ENCODE measurements at regions not wholly inside any gene's neighbourhood (a gene's known extent, or its start where the extent isn't known, plus 50 kb on each side); places are given as distances from the start of the nearest gene placed in this dataset.

- POLR2A ChIA-PET = no interaction called here
- DNase-seq (ENCODE audit: low read depth, low spot score) = no peak
- TF ChIP-seq, protein P1, sequence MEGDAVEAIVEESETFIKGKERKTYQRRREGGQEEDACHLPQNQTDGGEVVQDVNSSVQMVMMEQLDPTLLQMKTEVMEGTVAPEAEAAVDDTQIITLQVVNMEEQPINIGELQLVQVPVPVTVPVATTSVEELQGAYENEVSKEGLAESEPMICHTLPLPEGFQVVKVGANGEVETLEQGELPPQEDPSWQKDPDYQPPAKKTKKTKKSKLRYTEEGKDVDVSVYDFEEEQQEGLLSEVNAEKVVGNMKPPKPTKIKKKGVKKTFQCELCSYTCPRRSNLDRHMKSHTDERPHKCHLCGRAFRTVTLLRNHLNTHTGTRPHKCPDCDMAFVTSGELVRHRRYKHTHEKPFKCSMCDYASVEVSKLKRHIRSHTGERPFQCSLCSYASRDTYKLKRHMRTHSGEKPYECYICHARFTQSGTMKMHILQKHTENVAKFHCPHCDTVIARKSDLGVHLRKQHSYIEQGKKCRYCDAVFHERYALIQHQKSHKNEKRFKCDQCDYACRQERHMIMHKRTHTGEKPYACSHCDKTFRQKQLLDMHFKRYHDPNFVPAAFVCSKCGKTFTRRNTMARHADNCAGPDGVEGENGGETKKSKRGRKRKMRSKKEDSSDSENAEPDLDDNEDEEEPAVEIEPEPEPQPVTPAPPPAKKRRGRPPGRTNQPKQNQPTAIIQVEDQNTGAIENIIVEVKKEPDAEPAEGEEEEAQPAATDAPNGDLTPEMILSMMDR (IDR thresholded peaks at IDR 0.05; ENCODE audit: insufficient read depth, low read length, missing control alignments) = no peak
- CTCF ChIA-PET = no interaction called here
- H3K4me3 ChIP-seq (ENCODE audit: low read depth, low read length) = no peak overlapping the region
Observed at GRCh38 chrX:40479777-40480318, 100.9 kb upstream of the ATP6AP2 start.

DNA sequence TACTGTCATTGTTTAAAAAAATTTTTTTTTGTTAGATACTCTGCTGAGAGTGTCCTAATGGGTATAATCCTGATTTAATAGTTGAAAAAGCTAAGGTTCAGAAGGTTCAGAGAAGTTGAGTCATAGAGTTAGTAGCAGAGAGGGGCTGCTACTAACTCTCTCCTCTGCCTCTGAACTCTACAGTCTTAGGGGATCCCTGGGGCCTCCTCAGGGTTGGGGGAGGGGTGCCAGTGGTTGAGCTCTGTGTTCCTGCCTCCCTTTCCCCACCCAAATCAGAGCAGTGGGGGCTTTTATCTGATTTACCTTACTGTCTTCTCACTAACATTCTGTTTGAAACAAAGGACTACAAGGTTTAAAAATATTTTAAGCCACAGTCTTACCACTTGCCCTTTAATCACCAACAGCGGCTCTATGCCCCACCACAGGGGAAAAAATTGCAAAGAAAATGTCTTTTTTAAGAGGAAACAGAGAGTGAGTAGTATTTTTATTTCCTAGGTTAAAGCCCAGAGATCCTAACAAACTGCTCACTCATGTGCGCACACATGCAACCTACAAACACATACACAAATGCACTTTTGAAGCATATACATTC is 102.2 kb upstream of the ATP6AP2 start:
- CTCF ChIA-PET = no interaction called here
- POLR2A ChIA-PET = no interaction called here

DNA sequence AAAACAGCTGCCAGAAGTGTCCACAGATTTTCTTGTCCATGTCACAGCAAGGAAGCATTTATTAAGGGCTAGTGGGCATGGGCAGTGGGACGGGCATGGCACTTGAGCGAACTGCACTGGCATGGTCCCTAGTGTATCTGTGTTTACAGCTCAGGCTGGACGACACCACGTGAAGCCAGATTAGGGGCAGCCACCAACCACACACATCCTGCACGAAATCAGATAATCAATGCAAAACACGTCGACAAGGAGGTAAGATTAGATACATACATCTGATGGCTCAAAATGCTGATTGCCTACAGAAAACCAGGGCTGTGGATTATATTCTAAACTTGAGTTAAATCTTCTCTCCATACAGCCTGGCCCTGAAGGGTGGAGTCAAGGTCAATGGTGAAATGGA is 103.8 kb upstream of the ATP6AP2 start:
- CTCF ChIA-PET = no interaction called here
- no peak for DNase-seq (ENCODE audit: low read depth, low spot score)
- TF ChIP-seq, protein P1 (IDR thresholded peaks at IDR 0.05; ENCODE audit: insufficient read depth, low read length, missing control alignments) = no peak
- no peak overlapping the region for H3K4me3 ChIP-seq (ENCODE audit: low read depth, low read length)
- POLR2A ChIA-PET = no interaction called here

More for the DNA sequence above, 102.2 kb upstream of the ATP6AP2 start:
- DNase-seq (ENCODE audit: low read depth, low spot score) = no peak
- TF ChIP-seq, protein P1 (IDR thresholded peaks at IDR 0.05; ENCODE audit: insufficient read depth, low read length, missing control alignments) = no peak
- H3K4me3 ChIP-seq (ENCODE audit: low read depth, low read length) = no peak overlapping the region

DNA sequence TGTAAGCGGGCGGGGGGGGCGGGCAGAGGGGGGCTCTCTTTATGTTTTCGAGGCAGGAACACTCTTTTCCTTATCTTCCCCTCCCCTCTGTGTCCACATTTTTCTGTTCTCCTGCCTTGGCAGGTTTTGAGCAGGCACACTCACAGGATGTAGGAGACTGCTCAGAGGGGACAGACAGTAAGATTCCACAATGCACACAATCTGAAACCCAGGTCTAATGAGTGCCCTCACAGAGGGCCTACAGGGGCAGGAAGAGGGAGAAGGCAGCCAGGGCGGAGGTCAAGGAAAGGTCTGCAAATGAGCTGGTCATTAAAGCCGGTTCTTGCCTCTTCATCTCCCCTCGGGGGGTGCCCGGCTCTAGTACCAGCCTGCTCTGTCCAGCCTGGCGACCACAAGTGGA is 106.1 kb upstream of the ATP6AP2 start:
- TF ChIP-seq, protein P1 (IDR thresholded peaks at IDR 0.05; ENCODE audit: insufficient read depth, low read length, missing control alignments) = no peak
- POLR2A ChIA-PET = no interaction called here
- no peak overlapping the region for H3K4me3 ChIP-seq (ENCODE audit: low read depth, low read length)
- CTCF ChIA-PET = no interaction called here
- no peak for DNase-seq (ENCODE audit: low read depth, low spot score)

GRCh38 chrX:40474205-40474626 is 106.6 kb upstream of the ATP6AP2 start:
- DNase-seq (ENCODE audit: low read depth, low spot score) = no peak
- TF ChIP-seq, protein P1 (IDR thresholded peaks at IDR 0.05; ENCODE audit: insufficient read depth, low read length, missing control alignments) = no peak
- ChIA-PET POLR2A (no interaction called here), CTCF (no interaction called here)
- H3K4me3 ChIP-seq (ENCODE audit: low read depth, low read length) = no peak overlapping the region

DNA sequence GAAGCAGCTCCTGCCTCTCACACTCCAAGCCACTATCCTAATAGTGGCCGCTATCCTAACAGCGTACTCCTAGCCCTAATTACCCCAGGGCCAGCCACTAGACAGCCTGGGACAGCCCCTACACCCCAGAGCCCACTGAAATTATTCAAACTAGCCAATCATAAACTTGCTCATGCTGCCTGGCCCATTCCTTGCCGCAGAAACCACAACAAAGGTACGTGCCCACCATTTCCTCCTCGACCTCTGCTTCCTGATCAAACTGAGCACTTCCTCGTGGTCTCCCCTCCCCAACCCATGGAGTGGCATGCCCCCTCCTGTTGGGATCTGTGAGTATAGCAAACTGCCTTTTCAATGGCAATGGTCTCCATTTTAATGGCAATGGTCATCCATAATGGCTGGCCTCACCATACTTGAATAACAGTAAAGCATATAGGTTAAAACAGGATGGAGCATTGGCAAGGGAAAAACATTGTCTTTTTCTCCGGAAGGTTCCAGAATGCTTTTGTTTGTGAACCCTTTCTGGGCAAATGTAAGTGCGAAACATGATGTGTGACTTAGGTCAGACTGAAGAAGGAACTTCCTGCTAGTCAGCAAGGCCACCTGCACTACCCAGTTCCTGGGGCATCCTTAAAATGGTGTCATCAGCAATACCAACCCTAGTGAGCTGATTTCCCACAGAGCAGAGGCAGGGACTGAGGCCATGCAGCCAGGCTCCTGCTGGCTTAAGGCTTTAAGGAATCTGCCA is 107.1 kb upstream of the ATP6AP2 start:
- ChIA-PET CTCF (no interaction called here), POLR2A (no interaction called here)
- H3K4me3 ChIP-seq (ENCODE audit: low read depth, low read length) = no peak overlapping the region
- no peak for DNase-seq (ENCODE audit: low read depth, low spot score)
- TF ChIP-seq, protein P1 (IDR thresholded peaks at IDR 0.05; ENCODE audit: insufficient read depth, low read length, missing control alignments) = no peak
